ENCODE measurements at regions not wholly inside any gene's neighbourhood (a gene's known extent, or its start where the extent isn't known, plus 50 kb on each side); places are given as distances from the start of the nearest gene placed in this dataset.

- no peak for DNase-seq (ENCODE audit: low read depth)
These were observed 144.3 kb downstream of the VAPA start for GRCh38 chr18:10057894-10058791.

- no peak for DNase-seq (ENCODE audit: low read depth)
These were observed 146.0 kb downstream of the VAPA start for GRCh38 chr18:10059610-10060468.

- DNase-seq (ENCODE audit: low read depth) = no peak
These were observed 146.6 kb downstream of the VAPA start for GRCh38 chr18:10060469-10060782.

GRCh38 chr18:10060841-10061240, 147.0 kb downstream of the VAPA start:
- no peak for DNase-seq (ENCODE audit: low read depth)

- no peak for DNase-seq (ENCODE audit: low read depth)
These were observed 147.8 kb downstream of the VAPA start for GRCh38 chr18:10061566-10062140.

- no peak for DNase-seq (ENCODE audit: low read depth)
These were observed 148.8 kb downstream of the VAPA start for GRCh38 chr18:10062302-10063300.

- DNase-seq (ENCODE audit: low read depth) = no peak
These were observed 149.7 kb downstream of the VAPA start for GRCh38 chr18:10063489-10063888.

GRCh38 chr18:10064267-10064666, 150.5 kb downstream of the VAPA start:
- DNase-seq (ENCODE audit: low read depth) = no peak

GRCh38 chr18:10065296-10065695, 151.5 kb downstream of the VAPA start:
- no peak for DNase-seq (ENCODE audit: low read depth)

GRCh38 chr18:10067670-10068659, 154.1 kb downstream of the VAPA start:
- DNase-seq (ENCODE audit: low read depth) = no peak

- DNase-seq (ENCODE audit: low read depth) = no peak
These were observed 155.2 kb downstream of the VAPA start for GRCh38 chr18:10068766-10069567.

- DNase-seq (ENCODE audit: low read depth) = no peak
These were observed 156.8 kb downstream of the VAPA start for GRCh38 chr18:10070561-10071000.

GRCh38 chr18:10072671-10073175, 158.9 kb downstream of the VAPA start:
- no peak for DNase-seq (ENCODE audit: low read depth)

- DNase-seq (ENCODE audit: low read depth) = no peak
These were observed 160.3 kb downstream of the VAPA start for GRCh38 chr18:10074110-10074509.

GRCh38 chr18:10074728-10075127, 160.9 kb downstream of the VAPA start:
- DNase-seq (ENCODE audit: low read depth) = no peak

GRCh38 chr18:10076502-10077030, 162.8 kb downstream of the VAPA start:
- no peak for DNase-seq (ENCODE audit: low read depth)

GRCh38 chr18:10077986-10078385, 164.2 kb downstream of the VAPA start:
- no peak for DNase-seq (ENCODE audit: low read depth)

- DNase-seq (ENCODE audit: low read depth) = no peak
These were observed 166.6 kb downstream of the VAPA start for GRCh38 chr18:10080372-10080771.

- no peak for DNase-seq (ENCODE audit: low read depth)
These were observed 167.7 kb downstream of the VAPA start for GRCh38 chr18:10081492-10081891.
